Embryonic facial prominence (tissue), 1 donor: ENCODE measurements at regions not wholly inside any gene's neighbourhood (a gene's known extent, or its start where the extent isn't known, plus 50 kb on each side); places are given as distances from the start of the nearest gene placed in this dataset.

Experiments
- DNase-seq: peaks from one replicate; pipeline ENCODE4 v3.0.0-alpha.2; 2016; ENCODE audit errors: extremely low spot score

- no peak for DNase-seq
Measured at GRCh38 chr5:174235221-174236011, 189.9 kb downstream of the NSG2 start.

DNA sequence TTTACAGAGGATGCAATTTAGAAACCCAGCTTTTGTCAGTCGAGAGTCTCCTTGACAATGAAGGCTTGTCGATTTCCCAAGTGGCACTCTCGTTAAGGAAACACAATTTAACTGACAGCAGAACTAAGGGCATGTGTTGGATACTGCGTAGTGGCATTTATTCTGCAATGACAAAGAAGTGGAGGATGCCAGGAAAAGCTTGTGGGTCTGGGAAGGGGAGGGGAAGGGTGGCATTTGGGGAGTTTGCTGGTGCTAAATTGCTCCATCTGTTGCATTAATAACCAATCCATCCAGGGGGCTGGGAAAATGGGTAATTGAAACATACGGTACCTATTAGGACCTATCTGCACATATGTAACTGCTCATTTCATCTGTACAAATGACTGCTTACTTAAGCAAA, 190.6 kb downstream of the NSG2 start:
- DNase-seq, result no peak

GRCh38 chr5:174239718-174240117, 194.2 kb downstream of the NSG2 start:
- DNase-seq, result no peak

- no peak for DNase-seq
Measured at GRCh38 chr5:174242573-174242972, 197.1 kb downstream of the NSG2 start.

DNA sequence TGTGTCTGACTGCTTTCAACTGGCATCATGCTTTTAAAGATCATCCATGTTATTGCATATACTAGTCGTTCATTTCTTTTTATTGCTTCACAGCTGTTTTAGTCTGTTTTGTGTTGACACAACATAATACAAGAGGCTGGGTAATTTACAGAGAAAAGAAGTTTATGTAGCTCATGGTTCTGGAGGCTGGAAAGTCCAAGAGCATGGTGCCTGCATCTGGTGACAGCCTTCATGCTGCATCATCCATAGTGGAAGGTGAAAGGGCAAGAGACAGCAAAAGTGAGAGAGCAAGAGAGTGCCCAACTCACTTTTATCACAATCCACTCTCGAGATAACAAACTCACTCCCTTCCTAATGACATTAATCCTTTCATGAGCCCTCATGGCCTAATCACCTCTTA, 198.4 kb downstream of the NSG2 start:
- no peak for DNase-seq

- peak; percentile 36 for DNase-seq
Measured at GRCh38 chr5:174245516-174246075, 200.1 kb downstream of the NSG2 start.

DNA sequence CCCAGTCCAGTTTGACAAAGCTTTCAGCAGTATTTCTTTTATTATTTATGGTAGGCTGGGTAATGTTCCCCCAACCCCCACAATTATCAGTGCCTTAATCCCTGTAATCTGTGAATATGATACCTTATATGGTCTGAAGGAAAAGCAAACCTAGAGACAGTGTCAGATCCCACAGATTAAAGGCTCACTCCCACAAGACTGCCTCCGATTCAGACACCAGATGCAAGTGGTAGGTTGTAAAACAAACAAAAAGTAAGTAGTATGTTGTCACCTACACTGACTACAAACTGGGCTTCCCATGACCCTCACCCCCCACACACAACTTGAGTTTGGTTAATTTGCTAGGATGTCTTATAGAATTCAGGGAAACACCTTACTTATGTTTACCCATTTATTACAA, 201.2 kb downstream of the NSG2 start:
- no peak for DNase-seq

DNA sequence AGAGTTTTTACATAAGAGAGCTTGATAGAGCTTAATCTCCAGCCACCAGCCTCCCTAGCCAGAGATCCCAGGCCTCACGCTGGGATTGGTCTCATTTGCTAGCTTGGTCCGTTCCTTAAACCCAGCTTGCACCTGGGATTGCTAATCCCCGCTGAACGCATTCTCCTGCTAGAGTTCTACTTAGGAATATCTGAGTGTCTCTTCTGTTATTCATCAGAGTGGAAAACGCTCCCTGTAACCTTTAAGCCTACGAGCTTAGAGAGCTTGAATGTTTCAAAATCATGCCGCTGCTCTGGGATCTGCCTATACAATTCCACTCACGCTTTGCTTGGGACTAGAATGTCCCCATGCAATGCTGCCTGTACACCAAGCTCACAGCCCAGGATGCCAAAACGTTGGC, 201.8 kb downstream of the NSG2 start:
- no peak for DNase-seq

GRCh38 chr5:174251305-174252000, 205.9 kb downstream of the NSG2 start:
- no peak for DNase-seq

- no peak for DNase-seq
Measured at GRCh38 chr5:174252121-174252520, 206.6 kb downstream of the NSG2 start.

DNA sequence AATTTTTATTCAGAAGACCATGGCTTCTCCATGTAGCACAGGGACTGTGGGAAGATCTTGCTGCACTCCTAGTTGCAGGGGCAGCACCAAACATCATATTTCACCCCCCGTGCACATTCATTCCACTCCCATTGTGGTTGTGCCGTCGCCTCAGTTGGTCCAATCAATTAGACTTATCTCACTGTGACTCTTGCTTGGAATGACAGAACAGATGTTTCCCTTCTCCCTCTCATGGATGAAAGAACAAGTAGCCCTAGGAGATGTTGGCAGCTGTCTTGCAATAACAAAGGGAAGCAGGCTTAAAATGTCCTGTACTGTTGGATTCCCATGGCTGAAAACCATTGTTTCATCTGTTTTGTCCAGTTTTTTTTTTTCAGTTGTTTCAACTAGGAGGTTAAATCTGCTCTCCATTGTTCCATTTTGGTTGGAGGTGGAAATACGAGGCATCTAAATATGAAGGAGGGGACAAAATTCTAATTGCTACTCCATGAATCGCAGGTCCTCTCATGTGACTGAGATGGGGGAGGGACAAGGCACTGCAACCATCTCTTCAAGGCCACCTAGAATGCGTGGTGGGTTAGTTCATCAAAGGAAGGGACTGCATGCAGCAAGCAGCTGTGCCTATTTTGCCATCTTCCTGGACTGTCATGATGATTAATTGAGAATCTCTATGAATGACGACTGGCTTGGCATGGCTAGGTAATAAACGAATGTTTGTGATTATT, 214.4 kb downstream of the NSG2 start:
- DNase-seq, result no peak

DNA sequence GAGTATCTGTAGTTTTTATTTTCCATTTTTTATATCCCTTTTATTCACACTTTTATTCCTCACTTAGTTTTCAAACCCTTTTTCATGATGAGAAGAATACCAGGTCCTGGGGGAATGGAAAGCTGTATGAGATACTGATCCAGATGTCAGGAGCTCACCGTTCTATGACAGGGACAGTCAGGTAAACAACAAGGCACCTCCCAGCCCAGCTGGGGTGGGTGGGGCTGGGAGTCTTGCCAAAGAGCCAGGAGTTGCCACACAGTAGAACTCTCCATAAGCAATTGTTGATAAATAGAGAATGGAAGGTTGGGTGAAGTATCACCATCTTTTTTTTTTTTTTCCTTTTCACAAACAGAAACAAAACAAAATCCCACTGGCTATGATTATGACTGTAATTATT, 225.8 kb downstream of the NSG2 start:
- DNase-seq, result no peak

GRCh38 chr5:174272671-174273070, 227.2 kb downstream of the NSG2 start:
- DNase-seq, result no peak

GRCh38 chr5:174273325-174273724, 227.8 kb downstream of the NSG2 start:
- no peak for DNase-seq

DNA sequence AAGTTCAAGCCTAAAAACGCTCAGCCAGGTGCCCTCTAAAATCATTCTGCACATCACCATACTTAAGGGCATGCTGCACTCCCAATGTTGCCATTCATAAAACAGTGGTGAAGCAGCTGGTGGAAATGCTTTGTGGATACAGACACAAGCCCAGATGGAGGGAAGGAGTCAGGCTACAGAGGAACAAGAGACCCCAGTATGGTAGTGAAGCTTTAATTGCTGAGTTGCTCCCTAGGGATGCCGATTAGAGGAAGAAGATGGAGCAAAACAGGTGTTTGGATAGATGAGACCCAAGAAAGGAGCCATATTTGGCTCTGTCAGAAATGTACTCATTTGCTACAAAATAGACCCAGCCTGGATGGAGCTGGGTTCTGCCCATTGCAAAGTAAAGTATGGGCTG, 230.5 kb downstream of the NSG2 start:
- no peak for DNase-seq

- DNase-seq, result no peak
Measured at GRCh38 chr5:174281089-174281760, 235.7 kb downstream of the NSG2 start.

DNA sequence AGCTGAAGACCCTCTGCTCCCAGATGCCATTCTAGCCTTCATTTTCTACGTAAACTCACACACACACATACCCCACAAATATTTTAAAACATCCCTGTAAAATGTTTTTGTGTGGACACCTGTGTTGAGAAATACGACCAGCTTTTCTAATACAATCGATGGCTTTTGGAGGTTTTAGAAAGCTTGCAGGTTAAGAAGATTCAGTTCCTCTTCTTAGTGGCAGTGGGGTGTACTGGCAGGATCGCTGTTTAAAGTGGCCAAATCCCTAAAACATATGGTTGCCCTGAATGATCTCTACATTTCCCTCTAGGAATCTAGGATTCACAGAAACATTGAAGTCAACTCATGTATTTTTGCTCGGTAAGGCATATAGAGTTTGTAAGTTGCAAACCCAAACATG, 236.3 kb downstream of the NSG2 start:
- no peak for DNase-seq

DNA sequence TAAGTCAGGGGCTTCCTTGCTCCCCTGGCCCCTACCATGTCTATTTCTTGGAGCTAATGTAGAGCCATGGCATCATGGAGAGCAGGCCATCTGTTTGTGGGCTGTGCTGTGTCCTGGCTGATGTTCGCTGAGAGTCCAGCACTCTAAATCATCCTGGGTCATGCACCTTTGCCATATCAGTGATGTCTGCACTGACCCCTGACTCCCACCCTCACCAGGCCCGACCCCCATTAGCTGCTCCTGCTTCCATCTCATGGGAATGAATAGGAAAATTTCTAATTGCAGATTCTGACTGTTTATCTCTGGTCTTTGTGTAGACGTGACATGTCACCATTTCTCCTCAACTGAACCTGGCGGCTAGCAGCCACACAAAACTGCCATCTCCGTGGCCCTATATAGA, 236.9 kb downstream of the NSG2 start:
- DNase-seq, result no peak

DNA sequence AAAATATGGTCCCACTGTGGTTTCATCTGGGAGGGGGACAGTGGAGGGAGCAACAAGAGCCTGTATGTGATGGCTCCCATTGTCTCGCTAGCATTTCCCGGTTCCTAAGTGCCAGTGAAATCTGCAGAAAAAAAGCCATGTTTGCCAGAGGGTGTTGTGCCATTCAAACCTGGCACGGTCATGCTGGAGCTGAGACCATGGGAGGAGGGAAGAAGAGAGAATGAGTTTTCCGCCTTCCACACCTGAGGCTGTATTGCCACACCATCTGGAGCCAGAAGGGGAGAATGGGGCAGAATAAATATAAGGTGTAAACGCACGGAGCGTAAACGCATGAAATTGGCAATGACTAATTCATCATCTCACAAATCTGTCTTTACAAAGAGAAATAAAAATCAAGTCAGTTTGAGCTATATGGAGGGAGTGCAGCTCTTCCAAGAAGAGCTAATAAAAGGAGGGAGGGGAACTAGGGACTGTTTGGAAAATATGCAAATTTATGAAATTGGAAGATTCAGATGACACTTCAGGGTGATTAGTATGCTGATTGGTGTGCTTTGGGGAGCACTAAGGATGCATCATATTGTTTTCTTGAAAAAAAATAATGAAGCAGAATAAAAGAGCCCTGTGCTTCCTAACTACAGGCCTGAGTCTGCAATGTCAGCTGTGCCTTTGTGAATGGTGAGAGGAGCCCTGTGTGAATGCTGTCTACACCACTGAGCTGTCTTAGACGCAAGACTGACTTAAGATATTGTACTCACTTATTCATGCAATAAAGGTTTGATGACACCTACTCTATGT, 237.9 kb downstream of the NSG2 start:
- no peak for DNase-seq

DNA sequence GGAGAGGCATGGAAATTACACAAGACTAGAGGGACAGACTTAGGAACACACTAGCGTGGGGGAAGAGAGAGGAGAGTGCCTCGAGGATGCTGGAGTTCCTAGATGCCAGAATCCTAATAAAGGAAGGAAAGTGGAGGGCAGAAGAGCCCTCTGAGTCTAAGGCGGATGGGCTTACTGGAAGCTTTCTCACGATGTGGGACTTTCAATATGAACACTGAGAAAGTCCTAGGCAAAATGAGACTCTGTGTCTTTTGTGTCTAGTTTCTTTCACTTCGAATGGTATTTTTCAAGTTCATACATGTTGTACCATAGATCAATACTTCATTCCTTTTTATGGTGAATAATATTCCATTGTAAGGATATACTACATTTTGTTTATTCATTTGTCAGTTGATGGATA, 239.4 kb downstream of the NSG2 start:
- DNase-seq, result no peak

GRCh38 chr5:174287761-174288160, 242.3 kb downstream of the NSG2 start:
- DNase-seq, result no peak
